ENCODE measurements at regions not wholly inside any gene's neighbourhood (a gene's known extent, or its start where the extent isn't known, plus 50 kb on each side); places are given as distances from the start of the nearest gene placed in this dataset.
A peak's percentile ranks its signal among the peaks of the same experiment; 100 is the strongest.

GRCh38 chr2:223363085-223363484 lies 239.1 kb downstream of the SCG2 start:
- CTCF ChIA-PET: no interaction called here
- no peaks in the 10 kb centered on the region for H3K9me2 ChIP-seq
- H4K20me1 ChIP-seq (ENCODE audit: insufficient read depth): no peaks in the 10 kb centered on the region
- POLR2A ChIA-PET: no interaction called here
- H2AFZ ChIP-seq (ENCODE audit: low read depth): no peak overlapping the region
- no peak overlapping the region for H3K27ac ChIP-seq (ENCODE audit: low read depth in 2 of 2, low read length in 1 of 2)
- no peaks in the 10 kb centered on the region for H3K79me2 ChIP-seq (ENCODE audit: insufficient read depth)
- H3K4me1 ChIP-seq (ENCODE audit: control insufficient read depth in 1 of 2, insufficient read depth in 2 of 2, low read depth in 1 of 2, low read length in 1 of 2): no peaks in the 10 kb centered on the region
- no peaks in the 10 kb centered on the region for H3K9me3 ChIP-seq
- H3K36me3 ChIP-seq (replicated peaks in 1 of 2; ENCODE audit: control insufficient read depth in 1 of 2, insufficient read depth in 2 of 2, low read length in 1 of 2): no peaks in the 10 kb centered on the region
- TF ChIP-seq POLR2AphosphoS5 (IDR thresholded peaks at IDR 0.05; ENCODE audit: low read depth, low read length) (no peak), IRF3 (IDR thresholded peaks at IDR 0.05; ENCODE audit: low read depth, low read length) (no peak), NFIC (IDR thresholded peaks at IDR 0.05; ENCODE audit: borderline replicate concordance) (no peak), CTCF (IDR thresholded peaks at IDR 0.05) (no peak)
- H3F3A ChIP-seq (replicated peaks; ENCODE audit: insufficient read depth): no peaks in the 10 kb centered on the region
- H3K27me3 ChIP-seq (ENCODE audit: insufficient read depth): no peaks in the 10 kb centered on the region
- no peak overlapping the region for H3K4me3 ChIP-seq (ENCODE audit: low read depth in 2 of 2, low read length in 1 of 2)
- WGBS (ENCODE audit: low lambda C conversion rate): 90% methylated on average over 6 of the region's 6 CpGs
- H3K9ac ChIP-seq: no peak overlapping the region
- no peak for DNase-seq
- H3K4me2 ChIP-seq: no peak overlapping the region

- Histone ChIP-seq H3K4me1 (ENCODE audit: control insufficient read depth in 1 of 2, insufficient read depth in 2 of 2, low read depth in 1 of 2, low read length in 1 of 2) (no peaks in the 10 kb centered on the region), H3K79me2 (ENCODE audit: insufficient read depth) (no peaks in the 10 kb centered on the region), H4K20me1 (ENCODE audit: insufficient read depth) (no peaks in the 10 kb centered on the region), H3K27ac (ENCODE audit: low read depth in 2 of 2, low read length in 1 of 2) (no peak overlapping the region), H2AFZ (ENCODE audit: low read depth) (no peak overlapping the region), H3K4me2 (no peak overlapping the region), H3K27me3 (ENCODE audit: insufficient read depth) (no peaks in the 10 kb centered on the region), H3K9ac (no peak overlapping the region), H3F3A (replicated peaks; ENCODE audit: insufficient read depth) (no peaks in the 10 kb centered on the region), H3K4me3 (ENCODE audit: low read depth in 2 of 2, low read length in 1 of 2) (peak overlapping the region in 1 of 2 experiments; percentile 19; a peak in 2 of 4 replicates), H3K9me2 (no peaks in the 10 kb centered on the region), H3K9me3 (no peaks in the 10 kb centered on the region), H3K36me3 (replicated peaks in 1 of 2; ENCODE audit: control insufficient read depth in 1 of 2, insufficient read depth in 2 of 2, low read length in 1 of 2) (no peaks in the 10 kb centered on the region)
- ChIA-PET CTCF (no interaction called here), POLR2A (no interaction called here)
- TF ChIP-seq EP300 (IDR thresholded peaks at IDR 0.05; ENCODE audit: borderline replicate concordance in 1 of 2, low read depth in 1 of 2, low read length in 1 of 2): no peak
- no peak for TF ChIP-seq REST (IDR thresholded peaks at IDR 0.05; ENCODE audit: low read depth, low read length)
- no peak for DNase-seq
- WGBS (ENCODE audit: low lambda C conversion rate): 32% methylated on average over 5 of the region's 5 CpGs
Measured at GRCh38 chr2:223365158-223365679, 236.9 kb downstream of the SCG2 start.

All from SK-N-SH (cell line).